Right ventricle myocardium superior (tissue), 1 donor: ENCODE measurements at regions not wholly inside any gene's neighbourhood (a gene's known extent, or its start where the extent isn't known, plus 50 kb on each side); places are given as distances from the start of the nearest gene placed in this dataset.

ENCODE experiments used
- ATAC-seq: fragments of 200-7000 bp; cut with Tn5 transposase; one replicate; pipeline ENCODE4 v1.9.1; 2020; ENCODE audit warnings: mild to moderate bottlenecking; ENCODE audit not compliant: poor library complexity
- DNase-seq: peaks from one replicate; pipeline ENCODE4 v3.0.0-alpha.2; 2020
- intact Hi-C: fragments of 100-400 bp; cut with DNase I; formaldehyde crosslinking; loops from one replicate; pipeline ENCODE4 v1.11.2; 2022
- donor health status: DM: no; HTN: yes; CAD: no; lungs with severe emphysema.

GRCh38 chr4:106694232-106694631 lies 325.7 kb upstream of the GIMD1 start:
- intact Hi-C loops, result no loop called here
- DNase-seq, result no peak
- ATAC-seq, result no peak

- intact Hi-C loops, result no loop called here
- DNase-seq (no peak), ATAC-seq (no peak)
Observed at GRCh38 chr4:106691749-106692148, 323.2 kb upstream of the GIMD1 start.

GRCh38 chr4:106690487-106690886 lies 321.9 kb upstream of the GIMD1 start:
- ATAC-seq, result no peak
- DNase-seq, result no peak
- intact Hi-C loops, result no loop called here

GRCh38 chr4:106687026-106687425 lies 318.4 kb upstream of the GIMD1 start:
- ATAC-seq, result no peak
- DNase-seq, result no peak
- intact Hi-C loops, result no loop called here

GRCh38 chr4:106681381-106681921 lies 312.9 kb upstream of the GIMD1 start:
- intact Hi-C loops, result no loop called here
- ATAC-seq, result no peak
- peak; percentile 20 for DNase-seq

GRCh38 chr4:106679063-106679462 lies 310.5 kb upstream of the GIMD1 start:
- ATAC-seq (no peak), DNase-seq (no peak)
- intact Hi-C loops, result no loop called here

GRCh38 chr4:106677213-106677612 lies 308.6 kb upstream of the GIMD1 start:
- DNase-seq, result no peak
- ATAC-seq, result no peak
- intact Hi-C loops, result no loop called here

- ATAC-seq, result no peak
- intact Hi-C loops, result no loop called here
- DNase-seq, result no peak
Observed at GRCh38 chr4:106676173-106676921, 307.8 kb upstream of the GIMD1 start.

GRCh38 chr4:106671716-106672115 lies 303.1 kb upstream of the GIMD1 start:
- DNase-seq, result no peak
- no peak for ATAC-seq
- intact Hi-C loops, result no loop called here

GRCh38 chr4:106670976-106671375 lies 302.4 kb upstream of the GIMD1 start:
- intact Hi-C loops, result no loop called here
- no peak for ATAC-seq
- no peak for DNase-seq

- ATAC-seq (peak; percentile 49), DNase-seq (no peak)
- intact Hi-C loops, result no loop called here
Observed at GRCh38 chr4:106659371-106659770, 290.8 kb upstream of the GIMD1 start.

GRCh38 chr4:106652095-106652494 lies 283.5 kb upstream of the GIMD1 start:
- intact Hi-C loops, result no loop called here
- ATAC-seq, result no peak
- DNase-seq, result no peak

- ATAC-seq (no peak), DNase-seq (no peak)
- intact Hi-C loops, result no loop called here
Observed at GRCh38 chr4:106650701-106651100, 282.1 kb upstream of the GIMD1 start.

- ATAC-seq (no peak), DNase-seq (no peak)
- intact Hi-C loops, result no loop called here
Observed at GRCh38 chr4:106647451-106647850, 278.9 kb upstream of the GIMD1 start.

GRCh38 chr4:106629268-106629625 lies 260.7 kb upstream of the GIMD1 start:
- no peak for DNase-seq
- no peak for ATAC-seq
- intact Hi-C loops, result no loop called here

- intact Hi-C loops, result no loop called here
- DNase-seq (no peak), ATAC-seq (no peak)
Observed at GRCh38 chr4:106628586-106629267, 260.1 kb upstream of the GIMD1 start.

GRCh38 chr4:106627051-106627450 lies 258.5 kb upstream of the GIMD1 start:
- intact Hi-C loops, result no loop called here
- DNase-seq (no peak), ATAC-seq (no peak)

- ATAC-seq, result no peak
- intact Hi-C loops, result no loop called here
- DNase-seq, result no peak
Observed at GRCh38 chr4:106624671-106625070, 256.1 kb upstream of the GIMD1 start.

GRCh38 chr4:106618956-106619355 lies 250.4 kb upstream of the GIMD1 start:
- intact Hi-C loops, result no loop called here
- ATAC-seq, result no peak

GRCh38 chr4:106615961-106616360 lies 247.4 kb upstream of the GIMD1 start:
- no peak for ATAC-seq

More at GRCh38 chr4:106618956-106619355, 250.4 kb upstream of the GIMD1 start:
- no peak for DNase-seq

More at GRCh38 chr4:106615961-106616360, 247.4 kb upstream of the GIMD1 start:
- intact Hi-C loops, result no loop called here
- no peak for DNase-seq
